Activated CD4-positive, CD25-positive, alpha-beta regulatory T cell treated with anti-CD3 and anti-CD28 coated beads, Interleukin-2, amount 50 U/mL, for 24 hours (primary cell): ENCODE measurements at regions not wholly inside any gene's neighbourhood (a gene's known extent, or its start where the extent isn't known, plus 50 kb on each side); places are given as distances from the start of the nearest gene placed in this dataset.

Source experiments
- ATAC-seq, 2 donors: fragments of 150-1000 bp; cut with Tn5 transposase; one replicate each; pipeline ENCODE4 v1.10.0; 2021; ENCODE audit warnings: mild to moderate bottlenecking in 1 of 2, moderate library complexity in 1 of 2

- ATAC-seq = no peak
These were observed 363.4 kb upstream of the TMPO start for GRCh38 chr12:98151984-98152383.

GRCh38 chr12:98154850-98155249 is 360.5 kb upstream of the TMPO start:
- no peak for ATAC-seq

DNA sequence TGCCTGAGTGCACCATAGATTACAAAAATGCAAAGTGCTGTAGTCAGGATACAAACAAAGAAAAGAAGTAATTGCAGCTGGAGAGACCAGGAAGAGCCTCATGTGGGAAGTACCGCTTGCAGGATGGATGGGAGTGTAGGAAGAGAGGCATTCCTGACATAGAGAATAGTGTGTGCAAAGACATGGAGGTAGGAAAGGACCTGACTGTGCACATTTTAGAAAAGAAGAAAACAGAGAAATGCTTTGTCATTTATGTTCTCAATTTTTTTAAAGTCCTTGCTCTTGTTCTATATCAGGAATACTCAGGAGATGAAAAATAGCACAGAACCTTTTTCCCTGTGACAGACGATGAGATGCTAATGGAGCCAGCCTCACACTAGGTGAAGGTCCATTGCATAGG is 358.7 kb upstream of the TMPO start:
- ATAC-seq = no peak

GRCh38 chr12:98162906-98163678 is 352.3 kb upstream of the TMPO start:
- no peak for ATAC-seq

GRCh38 chr12:98172304-98172703 is 343.1 kb upstream of the TMPO start:
- ATAC-seq = no peak

DNA sequence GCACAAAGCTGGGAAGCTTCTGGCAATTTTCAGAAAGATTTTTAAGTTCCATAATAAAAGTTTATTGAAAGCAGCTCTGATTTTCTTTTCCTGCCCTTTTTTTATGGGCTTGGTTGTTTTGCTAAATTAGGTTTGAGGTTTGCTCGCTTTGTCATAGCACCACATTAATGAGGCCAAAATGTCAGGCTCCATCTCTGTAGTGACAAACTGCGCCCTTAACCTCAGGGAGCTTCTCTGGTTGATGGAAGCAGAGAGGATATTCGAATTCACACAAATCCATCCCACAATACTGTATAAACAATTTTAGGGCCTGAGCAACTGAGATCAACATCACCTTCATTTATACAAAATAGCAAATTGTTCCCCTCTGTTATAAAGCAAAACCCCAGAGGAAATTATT is 342.6 kb upstream of the TMPO start:
- ATAC-seq = no peak

DNA sequence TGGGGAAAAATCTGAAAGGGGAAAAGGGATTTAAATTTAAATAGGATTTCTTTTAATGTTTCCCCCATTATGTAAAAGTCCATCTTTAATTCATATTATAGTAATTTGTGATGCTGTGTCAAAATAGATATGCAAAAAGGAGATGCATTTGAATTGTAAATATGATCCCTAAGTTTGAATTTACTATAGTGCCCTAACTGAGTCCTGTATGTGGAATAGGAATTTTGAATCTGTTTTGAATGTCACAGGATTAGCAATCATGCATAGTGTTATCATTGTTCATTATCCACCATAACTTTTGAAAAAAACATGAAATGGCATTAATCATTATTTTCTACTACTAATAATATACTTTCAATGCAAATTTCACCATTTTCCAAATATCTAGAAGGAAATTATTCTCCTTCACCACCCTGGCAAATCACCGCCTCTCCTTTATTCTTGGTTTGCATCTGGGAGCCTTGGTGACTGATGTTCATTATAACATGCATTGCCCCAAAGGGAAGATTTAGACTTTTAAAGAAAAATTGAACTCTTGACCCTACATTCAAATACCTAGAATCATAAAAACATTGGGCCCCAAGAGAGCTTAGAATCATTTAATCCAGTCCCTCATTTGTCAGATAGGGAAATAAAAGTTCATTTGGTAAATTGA is 341.5 kb upstream of the TMPO start:
- ATAC-seq = no peak

- no peak for ATAC-seq
These were observed 341.0 kb upstream of the TMPO start for GRCh38 chr12:98174428-98174809.

DNA sequence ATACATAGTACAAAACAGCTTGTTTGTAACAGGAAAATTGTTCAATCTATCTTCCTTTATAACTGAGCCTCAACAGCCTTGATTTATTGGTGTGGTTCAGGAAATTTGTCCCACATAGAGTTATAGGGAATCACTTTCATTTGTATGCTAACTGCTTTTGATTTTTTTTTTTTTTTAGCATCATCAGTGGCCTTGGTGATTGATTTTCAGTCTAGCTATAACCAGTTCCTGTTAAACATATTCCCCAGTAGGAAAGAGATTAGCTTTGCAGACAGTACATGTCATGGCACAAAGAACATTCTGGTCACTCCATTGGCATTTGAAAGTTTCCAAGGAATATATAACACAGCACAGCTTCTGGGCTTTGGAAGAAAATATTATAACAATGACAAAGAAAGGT is 337.3 kb upstream of the TMPO start:
- ATAC-seq = no peak

GRCh38 chr12:98179151-98179550 is 336.2 kb upstream of the TMPO start:
- ATAC-seq = no peak

- no peak for ATAC-seq
These were observed 334.8 kb upstream of the TMPO start for GRCh38 chr12:98180603-98181002.

GRCh38 chr12:98182821-98183220 is 332.6 kb upstream of the TMPO start:
- ATAC-seq = no peak

- no peak for ATAC-seq
These were observed 329.8 kb upstream of the TMPO start for GRCh38 chr12:98185606-98186005.

DNA sequence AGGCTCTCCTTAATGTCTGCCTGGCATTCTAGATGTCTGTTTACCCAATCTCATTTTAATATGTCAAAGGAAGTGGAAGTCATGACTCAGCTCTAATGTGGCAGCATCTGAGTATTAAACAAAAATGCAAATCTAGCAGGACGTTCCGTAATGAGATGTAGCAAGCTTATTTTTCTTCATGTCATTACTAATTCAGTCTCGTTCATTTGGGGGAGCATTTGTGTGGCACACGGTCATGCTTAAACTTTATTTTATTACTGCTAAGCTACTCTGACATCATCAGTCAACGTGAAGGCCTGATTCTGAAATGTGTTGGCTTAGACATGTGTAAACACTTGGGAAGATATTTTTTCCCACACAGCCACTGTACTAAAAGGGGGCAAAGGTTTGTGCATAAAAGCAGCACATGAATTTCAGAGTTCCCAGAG is 326.7 kb upstream of the TMPO start:
- no peak for ATAC-seq

- ATAC-seq = no peak
These were observed 320.8 kb upstream of the TMPO start for GRCh38 chr12:98194591-98194990.

- no peak for ATAC-seq
These were observed 317.0 kb upstream of the TMPO start for GRCh38 chr12:98198261-98198982.

DNA sequence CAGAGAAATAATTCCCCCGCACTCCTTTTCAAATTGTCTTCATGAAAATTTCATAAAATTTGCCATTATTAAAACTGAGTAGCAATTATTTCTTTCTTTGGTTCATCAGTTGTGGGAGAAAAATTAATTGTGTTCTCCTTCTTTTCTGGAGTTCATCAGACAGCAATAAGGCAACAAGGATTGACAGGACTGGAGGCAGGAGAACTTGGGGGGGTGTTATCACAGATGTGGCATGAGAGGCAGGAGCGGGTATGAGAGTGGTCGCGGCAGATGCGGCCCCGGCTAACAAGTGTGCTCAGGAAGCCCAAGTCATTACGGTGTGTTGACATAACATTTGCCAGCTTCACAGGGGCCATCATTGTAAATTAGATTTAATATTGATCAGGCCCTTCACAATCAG is 306.6 kb upstream of the TMPO start:
- ATAC-seq = no peak

- no peak for ATAC-seq
These were observed 303.3 kb upstream of the TMPO start for GRCh38 chr12:98211909-98212695.

DNA sequence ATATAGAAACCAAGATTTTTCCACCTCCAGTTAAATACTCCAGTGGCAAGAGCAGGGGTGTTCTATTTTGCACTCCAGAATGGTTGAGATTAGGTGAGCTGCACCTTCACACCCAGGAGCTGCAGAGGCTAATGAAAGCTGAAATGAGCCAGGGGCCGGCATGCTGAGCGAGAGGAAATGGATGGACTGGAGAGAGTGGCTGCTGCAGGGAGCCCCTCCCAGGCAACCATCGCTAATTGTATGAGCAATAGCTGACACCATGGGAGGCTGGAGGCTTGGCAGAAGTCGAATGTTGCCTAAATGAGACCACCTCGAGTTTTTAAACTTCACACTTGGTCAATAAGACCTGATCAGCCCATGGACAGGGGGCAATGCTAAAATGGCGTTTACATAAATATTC is 301.8 kb upstream of the TMPO start:
- no peak for ATAC-seq

DNA sequence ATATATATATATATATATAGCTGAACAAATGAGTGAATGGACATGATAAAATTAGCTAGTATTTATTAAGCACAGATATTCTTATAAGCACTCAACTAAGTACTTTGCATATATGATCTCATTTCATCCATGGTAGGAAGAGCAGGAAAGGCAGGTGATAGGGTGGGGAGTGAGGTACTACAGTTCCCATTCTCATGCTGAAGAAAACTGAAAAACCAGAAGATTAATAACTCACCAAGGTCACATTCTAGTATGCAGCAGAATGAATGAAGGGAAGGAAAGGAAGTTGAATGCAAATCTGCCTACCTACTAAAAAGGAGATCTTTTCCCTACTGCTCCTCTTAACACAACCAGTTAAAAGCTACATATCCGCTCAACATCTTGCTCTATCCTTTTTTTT is 298.1 kb upstream of the TMPO start:
- no peak for ATAC-seq

GRCh38 chr12:98220636-98221035 is 294.8 kb upstream of the TMPO start:
- ATAC-seq = no peak

DNA sequence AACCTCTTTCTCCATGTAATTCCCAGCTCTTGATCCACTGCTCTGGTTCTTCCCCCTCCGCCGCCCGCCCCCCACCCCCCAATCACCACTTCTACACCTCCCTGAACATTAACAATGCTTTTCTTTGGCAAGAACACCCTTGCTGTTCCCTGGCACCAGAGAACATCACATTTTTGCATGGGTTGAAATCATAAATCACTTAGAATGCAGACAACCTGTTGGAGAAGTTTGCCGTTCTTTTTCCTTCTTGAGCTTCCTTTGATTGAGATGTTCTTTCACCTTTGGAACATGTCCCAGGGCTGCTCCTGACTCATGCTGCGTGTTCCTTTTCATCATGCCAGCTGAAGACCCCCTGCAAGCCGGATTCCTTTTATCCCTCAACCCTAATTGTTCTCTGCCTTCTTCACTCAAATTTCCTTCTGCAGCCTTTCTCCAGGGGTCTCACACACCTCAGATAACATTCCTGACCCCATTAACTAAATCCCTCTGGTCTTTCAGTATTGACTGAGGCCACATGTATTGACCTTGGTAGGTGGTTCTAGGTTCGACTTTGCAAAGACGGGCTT is 294.1 kb upstream of the TMPO start:
- ATAC-seq = no peak

DNA sequence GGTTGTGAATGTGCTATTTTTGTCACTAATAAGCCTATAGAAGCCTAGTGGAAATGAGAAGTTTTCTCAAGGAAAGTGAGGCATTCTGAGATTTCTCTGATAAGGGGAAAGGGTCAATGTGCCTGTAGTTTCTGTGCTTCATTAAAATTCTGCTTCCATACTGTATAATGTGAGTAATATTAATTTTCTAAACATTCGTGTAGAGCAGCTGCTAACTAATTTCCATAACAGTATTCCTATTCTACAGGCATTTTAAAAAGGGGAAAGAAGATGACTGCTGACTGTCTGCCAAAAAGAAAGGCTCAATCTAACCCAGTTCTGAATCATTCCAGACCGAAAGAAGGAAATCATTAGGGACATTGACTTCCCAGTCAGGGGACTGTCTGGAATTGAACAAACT is 293.3 kb upstream of the TMPO start:
- ATAC-seq = no peak
